ENCODE measurements at regions not wholly inside any gene's neighbourhood (a gene's known extent, or its start where the extent isn't known, plus 50 kb on each side); places are given as distances from the start of the nearest gene placed in this dataset.

GRCh38 chr2:12883906-12884305 is 167.2 kb downstream of the TRIB2 start:
- DNase-seq (ENCODE audit: low read depth in 1 of 2, low spot score in 1 of 2): peak in 1 of 2 donors; percentile 56
- no peak overlapping the region for H3K4me3 ChIP-seq
- no peaks in the 10 kb centered on the region for H3K36me3 ChIP-seq
- H3K9me3 ChIP-seq (ENCODE audit: low read depth): no peaks in the 10 kb centered on the region
- no peaks in the 10 kb centered on the region for H3K27me3 ChIP-seq
- H3K4me1 ChIP-seq (ENCODE audit: low read depth): peaks cover 7% of the 10 kb centered on the region
- TF ChIP-seq, protein P1, sequence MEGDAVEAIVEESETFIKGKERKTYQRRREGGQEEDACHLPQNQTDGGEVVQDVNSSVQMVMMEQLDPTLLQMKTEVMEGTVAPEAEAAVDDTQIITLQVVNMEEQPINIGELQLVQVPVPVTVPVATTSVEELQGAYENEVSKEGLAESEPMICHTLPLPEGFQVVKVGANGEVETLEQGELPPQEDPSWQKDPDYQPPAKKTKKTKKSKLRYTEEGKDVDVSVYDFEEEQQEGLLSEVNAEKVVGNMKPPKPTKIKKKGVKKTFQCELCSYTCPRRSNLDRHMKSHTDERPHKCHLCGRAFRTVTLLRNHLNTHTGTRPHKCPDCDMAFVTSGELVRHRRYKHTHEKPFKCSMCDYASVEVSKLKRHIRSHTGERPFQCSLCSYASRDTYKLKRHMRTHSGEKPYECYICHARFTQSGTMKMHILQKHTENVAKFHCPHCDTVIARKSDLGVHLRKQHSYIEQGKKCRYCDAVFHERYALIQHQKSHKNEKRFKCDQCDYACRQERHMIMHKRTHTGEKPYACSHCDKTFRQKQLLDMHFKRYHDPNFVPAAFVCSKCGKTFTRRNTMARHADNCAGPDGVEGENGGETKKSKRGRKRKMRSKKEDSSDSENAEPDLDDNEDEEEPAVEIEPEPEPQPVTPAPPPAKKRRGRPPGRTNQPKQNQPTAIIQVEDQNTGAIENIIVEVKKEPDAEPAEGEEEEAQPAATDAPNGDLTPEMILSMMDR (IDR thresholded peaks at IDR 0.05; ENCODE audit: low read depth, low read length): no peak
- no peak overlapping the region for H3K27ac ChIP-seq

DNA sequence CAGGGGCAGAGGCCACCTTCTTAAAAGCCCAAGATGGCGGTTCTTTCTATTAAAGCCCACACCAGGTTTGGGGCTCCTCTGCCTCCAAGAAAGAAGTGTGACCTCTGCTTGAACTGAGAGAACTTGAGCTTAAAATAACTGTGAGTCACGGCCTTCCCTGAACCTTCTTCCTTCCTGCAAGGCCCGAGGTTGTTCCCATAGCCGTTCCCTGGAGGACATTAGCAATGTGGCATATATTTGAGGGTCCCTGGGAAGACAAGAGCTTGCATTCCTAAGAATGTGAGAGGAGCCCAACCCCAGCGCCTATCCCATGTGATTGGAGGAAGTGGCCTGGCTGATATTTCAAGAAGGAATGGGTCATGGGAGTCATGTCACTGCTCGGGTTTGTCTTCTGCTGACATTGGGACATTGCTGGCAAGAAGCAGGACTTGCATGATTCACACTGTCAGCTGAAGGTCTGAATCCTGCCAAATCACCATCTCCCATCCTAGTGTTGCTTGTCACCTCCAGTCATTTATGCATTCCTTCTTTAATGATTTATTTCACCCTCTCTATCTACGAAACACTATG is 168.1 kb downstream of the TRIB2 start:
- no peak overlapping the region for H3K27ac ChIP-seq
- H3K36me3 ChIP-seq: no peaks in the 10 kb centered on the region
- no peaks in the 10 kb centered on the region for H3K9me3 ChIP-seq (ENCODE audit: low read depth)
- H3K27me3 ChIP-seq: no peaks in the 10 kb centered on the region
- peak; percentile 1 to 75 for DNase-seq (ENCODE audit: low read depth in 1 of 2, low spot score in 1 of 2)
- TF ChIP-seq, protein P1 (IDR thresholded peaks at IDR 0.05; ENCODE audit: low read depth, low read length): no peak
- no peak overlapping the region for H3K4me3 ChIP-seq
- H3K4me1 ChIP-seq (ENCODE audit: low read depth): peaks cover 7% of the 10 kb centered on the region

DNA sequence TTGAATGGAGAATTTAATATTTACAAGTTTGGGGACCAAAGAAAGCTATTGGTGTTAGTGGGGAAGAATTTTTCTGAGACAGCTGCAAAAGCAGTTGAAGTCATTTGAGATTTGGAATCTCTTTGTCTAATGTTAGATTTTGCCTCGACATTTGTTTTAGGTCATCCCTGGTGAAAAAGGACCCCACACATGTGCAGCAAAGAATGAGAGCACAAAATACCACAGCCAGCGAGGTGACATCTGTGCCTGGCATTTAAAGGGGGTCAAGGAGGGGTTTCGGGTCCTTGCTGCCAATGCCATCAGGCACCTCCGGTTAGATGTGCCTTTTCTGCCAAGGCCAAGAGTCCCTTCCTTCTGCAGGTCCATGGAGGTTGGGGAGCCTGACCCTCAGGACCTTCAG is 173.3 kb downstream of the TRIB2 start:
- TF ChIP-seq, protein P1 (IDR thresholded peaks at IDR 0.05; ENCODE audit: low read depth, low read length): no peak
- Histone ChIP-seq H3K4me1 (ENCODE audit: low read depth) (no peaks in the 10 kb centered on the region), H3K9me3 (ENCODE audit: low read depth) (no peaks in the 10 kb centered on the region), H3K27ac (no peak overlapping the region), H3K36me3 (no peaks in the 10 kb centered on the region), H3K27me3 (no peaks in the 10 kb centered on the region), H3K4me3 (no peak overlapping the region)
- no peak for DNase-seq (ENCODE audit: low read depth in 1 of 2, low spot score in 1 of 2)

DNA sequence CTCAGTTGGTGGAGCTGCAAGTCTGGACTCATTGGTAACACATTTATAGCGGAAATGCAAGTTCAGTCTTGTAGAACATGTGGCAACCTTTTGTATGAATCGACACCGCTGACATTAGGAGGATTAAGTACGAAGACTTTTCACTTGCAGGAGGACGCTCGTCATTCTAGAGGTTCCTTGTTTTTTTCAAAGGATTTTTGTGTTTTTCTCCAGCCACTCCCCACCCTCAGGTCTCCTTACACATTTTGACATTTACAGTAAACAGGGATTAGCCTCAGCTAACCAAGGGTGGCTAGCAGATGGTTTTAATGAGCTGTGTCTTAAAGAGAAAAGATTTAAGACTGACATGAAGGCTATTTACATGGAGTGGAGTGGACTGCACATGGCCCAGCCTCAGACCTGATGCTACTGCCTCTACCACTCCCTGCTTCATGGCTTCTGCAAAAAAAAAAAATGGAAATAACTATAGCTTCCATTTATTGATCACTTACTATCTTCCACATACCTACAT is 173.8 kb downstream of the TRIB2 start:
- no peak overlapping the region for H3K4me3 ChIP-seq
- H3K36me3 ChIP-seq: no peaks in the 10 kb centered on the region
- DNase-seq (ENCODE audit: low read depth in 1 of 2, low spot score in 1 of 2): no peak
- no peaks in the 10 kb centered on the region for H3K27me3 ChIP-seq
- no peaks in the 10 kb centered on the region for H3K9me3 ChIP-seq (ENCODE audit: low read depth)
- TF ChIP-seq, protein P1 (IDR thresholded peaks at IDR 0.05; ENCODE audit: low read depth, low read length): no peak
- H3K27ac ChIP-seq: no peak overlapping the region
- H3K4me1 ChIP-seq (ENCODE audit: low read depth): no peaks in the 10 kb centered on the region

- no peaks in the 10 kb centered on the region for H3K9me3 ChIP-seq (ENCODE audit: low read depth)
- H3K4me3 ChIP-seq: no peak overlapping the region
- TF ChIP-seq, protein P1 (IDR thresholded peaks at IDR 0.05; ENCODE audit: low read depth, low read length): no peak
- no peaks in the 10 kb centered on the region for H3K27me3 ChIP-seq
- no peak overlapping the region for H3K27ac ChIP-seq
- H3K4me1 ChIP-seq (ENCODE audit: low read depth): no peaks in the 10 kb centered on the region
- no peaks in the 10 kb centered on the region for H3K36me3 ChIP-seq
- no peak for DNase-seq (ENCODE audit: low read depth in 1 of 2, low spot score in 1 of 2)
Measured at GRCh38 chr2:12895017-12895416, 178.3 kb downstream of the TRIB2 start.

Data from cardiac muscle cell (in vitro differentiated cells and primary cell).